ENCODE measurements at regions not wholly inside any gene's neighbourhood (a gene's known extent, or its start where the extent isn't known, plus 50 kb on each side); places are given as distances from the start of the nearest gene placed in this dataset.

- Histone ChIP-seq H3K36me3 (no peaks in the 10 kb centered on the region), H3K4me3 (no peak overlapping the region), H3K27me3 (replicated peaks; ENCODE audit: insufficient read depth) (no peaks in the 10 kb centered on the region), H3K9me3 (no peaks in the 10 kb centered on the region), H3K27ac (no peak overlapping the region), H3K4me1 (replicated peaks) (no peaks in the 10 kb centered on the region)
- intact Hi-C loops (cut with DNase I) = no loop called here
- TF ChIP-seq POLR2A (IDR thresholded peaks at IDR 0.05) (no peak), CTCF (IDR thresholded peaks at IDR 0.05) (no peak), POLR2AphosphoS5 (IDR thresholded peaks at IDR 0.05) (no peak)
- 96% methylated on average over 2 of the region's 2 CpGs for WGBS
- no peak for DNase-seq (ENCODE audit: low spot score)
Measured at GRCh38 chrX:113980953-113981352, 602.9 kb upstream of the HTR2C start.

GRCh38 chrX:113977887-113978286 lies 606.0 kb upstream of the HTR2C start:
- no peak for TF ChIP-seq CTCF (IDR thresholded peaks at IDR 0.05)
- TF ChIP-seq POLR2A (IDR thresholded peaks at IDR 0.05) = no peak
- no peak for TF ChIP-seq POLR2AphosphoS5 (IDR thresholded peaks at IDR 0.05)

GRCh38 chrX:113975441-113975840 lies 608.4 kb upstream of the HTR2C start:
- Histone ChIP-seq H3K36me3 (no peaks in the 10 kb centered on the region), H3K4me1 (replicated peaks) (no peaks in the 10 kb centered on the region), H3K4me3 (no peak overlapping the region), H3K27ac (no peak overlapping the region), H3K27me3 (replicated peaks; ENCODE audit: insufficient read depth) (no peaks in the 10 kb centered on the region), H3K9me3 (no peaks in the 10 kb centered on the region)
- DNase-seq (ENCODE audit: low spot score) = no peak
- TF ChIP-seq CTCF (IDR thresholded peaks at IDR 0.05) = no peak
- intact Hi-C loops (cut with DNase I) = no loop called here
- 90% methylated on average over 2 of the region's 2 CpGs for WGBS

More at GRCh38 chrX:113977887-113978286, 606.0 kb upstream of the HTR2C start:
- H3K4me1 ChIP-seq (replicated peaks) = no peaks in the 10 kb centered on the region
- H3K27ac ChIP-seq = no peak overlapping the region
- intact Hi-C loops (cut with DNase I) = no loop called here
- DNase-seq (ENCODE audit: low spot score) = no peak
- H3K4me3 ChIP-seq = no peak overlapping the region
- H3K27me3 ChIP-seq (replicated peaks; ENCODE audit: insufficient read depth) = no peaks in the 10 kb centered on the region
- 100% methylated on average over 1 of the region's 1 CpG for WGBS
- H3K9me3 ChIP-seq = no peaks in the 10 kb centered on the region
- no peaks in the 10 kb centered on the region for H3K36me3 ChIP-seq

GRCh38 chrX:113974881-113975280 lies 609.0 kb upstream of the HTR2C start:
- Histone ChIP-seq H3K4me1 (replicated peaks) (no peaks in the 10 kb centered on the region), H3K36me3 (no peaks in the 10 kb centered on the region), H3K9me3 (no peaks in the 10 kb centered on the region), H3K27ac (no peak overlapping the region), H3K4me3 (no peak overlapping the region), H3K27me3 (replicated peaks; ENCODE audit: insufficient read depth) (no peaks in the 10 kb centered on the region)
- intact Hi-C loops (cut with DNase I) = no loop called here
- TF ChIP-seq POLR2AphosphoS5 (IDR thresholded peaks at IDR 0.05) = no peak
- no peak for DNase-seq (ENCODE audit: low spot score)

- no peak for TF ChIP-seq CTCF (IDR thresholded peaks at IDR 0.05)
- no peak for TF ChIP-seq POLR2AphosphoS5 (IDR thresholded peaks at IDR 0.05)
- no peak for TF ChIP-seq POLR2A (IDR thresholded peaks at IDR 0.05)
- H3K4me3 ChIP-seq = no peak overlapping the region
- no peaks in the 10 kb centered on the region for H3K9me3 ChIP-seq
- intact Hi-C loops (cut with DNase I) = no loop called here
- no peaks in the 10 kb centered on the region for H3K4me1 ChIP-seq (replicated peaks)
- no peak overlapping the region for H3K27ac ChIP-seq
- DNase-seq (ENCODE audit: low spot score) = no peak
- H3K36me3 ChIP-seq = no peaks in the 10 kb centered on the region
- no peaks in the 10 kb centered on the region for H3K27me3 ChIP-seq (replicated peaks; ENCODE audit: insufficient read depth)
- WGBS = 66% methylated on average over 2 of the region's 2 CpGs
Measured at GRCh38 chrX:113973706-113974105, 610.2 kb upstream of the HTR2C start.

Measured in prostate gland (tissue), 2 donors.